ENCODE measurements at regions not wholly inside any gene's neighbourhood (a gene's known extent, or its start where the extent isn't known, plus 50 kb on each side); places are given as distances from the start of the nearest gene placed in this dataset.

DNA sequence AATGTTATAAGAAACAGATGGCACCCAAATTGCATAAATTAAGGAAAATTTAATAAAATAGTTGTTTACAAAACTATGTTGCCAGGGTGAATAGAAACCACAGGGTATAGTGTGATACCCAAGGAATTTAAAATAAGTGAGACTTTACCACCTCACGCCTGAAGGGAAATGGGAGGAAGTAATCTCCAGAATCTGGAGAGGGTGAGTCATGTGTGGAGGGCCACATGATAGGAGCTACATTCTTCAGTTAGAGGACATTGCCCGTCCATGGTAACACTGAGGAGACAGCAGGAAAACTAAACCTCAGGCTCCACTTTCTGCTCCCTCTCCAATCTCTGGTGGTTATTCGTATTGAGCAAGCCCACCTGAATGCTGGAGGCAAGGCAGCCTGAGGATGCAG is 97.2 kb upstream of the NXPH2 start:
- TF ChIP-seq, protein P1, sequence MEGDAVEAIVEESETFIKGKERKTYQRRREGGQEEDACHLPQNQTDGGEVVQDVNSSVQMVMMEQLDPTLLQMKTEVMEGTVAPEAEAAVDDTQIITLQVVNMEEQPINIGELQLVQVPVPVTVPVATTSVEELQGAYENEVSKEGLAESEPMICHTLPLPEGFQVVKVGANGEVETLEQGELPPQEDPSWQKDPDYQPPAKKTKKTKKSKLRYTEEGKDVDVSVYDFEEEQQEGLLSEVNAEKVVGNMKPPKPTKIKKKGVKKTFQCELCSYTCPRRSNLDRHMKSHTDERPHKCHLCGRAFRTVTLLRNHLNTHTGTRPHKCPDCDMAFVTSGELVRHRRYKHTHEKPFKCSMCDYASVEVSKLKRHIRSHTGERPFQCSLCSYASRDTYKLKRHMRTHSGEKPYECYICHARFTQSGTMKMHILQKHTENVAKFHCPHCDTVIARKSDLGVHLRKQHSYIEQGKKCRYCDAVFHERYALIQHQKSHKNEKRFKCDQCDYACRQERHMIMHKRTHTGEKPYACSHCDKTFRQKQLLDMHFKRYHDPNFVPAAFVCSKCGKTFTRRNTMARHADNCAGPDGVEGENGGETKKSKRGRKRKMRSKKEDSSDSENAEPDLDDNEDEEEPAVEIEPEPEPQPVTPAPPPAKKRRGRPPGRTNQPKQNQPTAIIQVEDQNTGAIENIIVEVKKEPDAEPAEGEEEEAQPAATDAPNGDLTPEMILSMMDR (IDR thresholded peaks at IDR 0.05) = no peak
- no peak for TF ChIP-seq POLR2A (IDR thresholded peaks at IDR 0.05)
